OCI-LY7 (cell line): ENCODE measurements at regions not wholly inside any gene's neighbourhood (a gene's known extent, or its start where the extent isn't known, plus 50 kb on each side); places are given as distances from the start of the nearest gene placed in this dataset.

Source experiments
- BruUV-seq: library from RNA; stranded (reverse); fragments of 400-500 nt; replicated peaks from 2 replicates; lab custom pipeline; 2021; lab: Mats Ljungman, UMichigan
- CTCF ChIA-PET: fragments of 300-600 bp; sonication (Branson Sonifier 250); formaldehyde crosslinking; loops from one replicate; lab custom pipeline; 2022; ENCODE audit warnings: antibody characterized with exemption; ENCODE audit not compliant: unreplicated experiment; lab: Charles Lee
- POLR2A ChIA-PET: fragments of 300-600 bp; sonication (Branson Sonifier 250); formaldehyde crosslinking; loops from one replicate; lab custom pipeline; 2022; ENCODE audit warnings: antibody characterized with exemption; lab: Charles Lee
- DNase-seq: peaks from one replicate; pipeline ENCODE4 v3.0.0-alpha.2; 2015; ENCODE audit warnings: low spot score
- H2AFZ ChIP-seq: fragments of 200-600 bp; sonication (generic), shearing (Covaris generic); 2 replicates; pipeline ENCODE4 v1.6.1; 2014; ENCODE audit warnings: mild to moderate bottlenecking, antibody characterized with exemption, low read length, moderate library complexity
- H3K27ac ChIP-seq: fragments of 200-600 bp; sonication (generic); 2 replicates; pipeline ENCODE4 v1.5.1; 2014; ENCODE audit warnings: mixed run types, low read depth, mild to moderate bottlenecking, moderate library complexity, low read length, inconsistent platforms; ENCODE audit not compliant: poor library complexity, severe bottlenecking
- H3K36me3 ChIP-seq: fragments of 200-600 bp; sonication (generic); 2 replicates; pipeline ENCODE4 v1.6.1; 2014; ENCODE audit warnings: mild to moderate bottlenecking, antibody characterized with exemption, low read length, moderate library complexity, mixed read lengths; ENCODE audit not compliant: insufficient read depth
- H3K4me1 ChIP-seq: fragments of 200-600 bp; sonication (generic); 2 replicates; pipeline ENCODE4 v1.5.1; 2014; ENCODE audit warnings: mild to moderate bottlenecking, low read length; ENCODE audit not compliant: insufficient read depth, poor library complexity, severe bottlenecking
- H3K4me2 ChIP-seq: fragments of 200-600 bp; sonication (generic); 2 replicates; pipeline ENCODE4 v1.6.1; 2014; ENCODE audit warnings: mild to moderate bottlenecking, low read length
- H3K4me3 ChIP-seq: fragments of 200-600 bp; sonication (generic); 2 replicates; pipeline ENCODE4 v1.5.1; 2014; ENCODE audit warnings: mild to moderate bottlenecking, low read depth, low read length; ENCODE audit not compliant: poor library complexity, severe bottlenecking
- H3K79me2 ChIP-seq: fragments of 200-600 bp; sonication (generic); 2 replicates; pipeline ENCODE4 v1.6.1; 2016; ENCODE audit warnings: low read depth, mild to moderate bottlenecking, low read length, moderate library complexity, mixed read lengths; ENCODE audit not compliant: insufficient read depth
- H3K9me2 ChIP-seq: fragments of 200-600 bp; sonication (generic); 2 replicates; pipeline ENCODE4 v1.6.1; 2016; ENCODE audit warnings: mild to moderate bottlenecking, low read length, mixed read lengths; ENCODE audit not compliant: insufficient read depth
- H3K9me3 ChIP-seq: fragments of 200-600 bp; sonication (generic); 2 replicates; pipeline ENCODE4 v1.6.1; 2014; ENCODE audit warnings: mild to moderate bottlenecking, mixed run types, low read length, mixed read lengths
- H4K20me1 ChIP-seq: fragments of 200-600 bp; sonication (generic); 2 replicates; pipeline ENCODE4 v1.6.1; 2014; ENCODE audit warnings: mild to moderate bottlenecking, antibody characterized with exemption, low read length, moderate library complexity, mixed read lengths; ENCODE audit not compliant: insufficient read depth
- CTCF ChIP-seq: fragments of 200-600 bp; sonication (generic); conservative IDR thresholded peaks from 2 replicates; pipeline ENCODE4 v1.5.1; 2014; ENCODE audit warnings: mild to moderate bottlenecking, antibody characterized with exemption, low read length, moderate library complexity, mixed read lengths
- EZH2phosphoT487 ChIP-seq: fragments of 200-600 bp; sonication (generic); IDR thresholded peaks from 2 replicates; pipeline ENCODE4 v1.6.1; 2018; ENCODE audit warnings: low read depth, borderline replicate concordance, mild to moderate bottlenecking, mixed run types, antibody characterized with exemption, low read length, moderate library complexity, mixed read lengths
- intact Hi-C: fragments of 100-400 bp; cut with micrococcal nuclease; formaldehyde crosslinking; loops from one replicate; pipeline ENCODE4 v1.10.0; 2022; ENCODE audit not compliant: unreplicated experiment

GRCh38 chr10:62996925-62997324 lies 136.2 kb upstream of the NRBF2 start:
- Histone ChIP-seq H3K9me2 (no peaks in the 10 kb centered on the region), H3K4me1 (no peaks in the 10 kb centered on the region), H3K9me3 (no peaks in the 10 kb centered on the region), H3K27ac (no peak overlapping the region), H3K4me3 (no peak overlapping the region), H2AFZ (no peak overlapping the region), H3K4me2 (no peak overlapping the region), H4K20me1 (no peaks in the 10 kb centered on the region), H3K36me3 (no peaks in the 10 kb centered on the region), H3K79me2 (no peaks in the 10 kb centered on the region)
- intact Hi-C loops: no loop called here
- no peak for DNase-seq
- no TSS peak for BruUV-seq
- CTCF ChIA-PET: no interaction called here
- no peak for TF ChIP-seq EZH2phosphoT487
- no peak for TF ChIP-seq CTCF
- POLR2A ChIA-PET: interaction anchor here (1.0 kb wide), 1 partner anchor 317 kb away, joined by 3 read pairs; no protein-coding TSS in a partner anchor

- TF ChIP-seq CTCF (no peak), EZH2phosphoT487 (no peak)
- intact Hi-C loops: no loop called here
- no TSS peak for BruUV-seq
- Histone ChIP-seq H4K20me1 (no peaks in the 10 kb centered on the region), H3K9me2 (no peaks in the 10 kb centered on the region), H3K9me3 (no peaks in the 10 kb centered on the region), H3K4me1 (no peaks in the 10 kb centered on the region), H3K36me3 (no peaks in the 10 kb centered on the region), H3K4me3 (no peak overlapping the region), H3K4me2 (no peak overlapping the region), H2AFZ (no peak overlapping the region), H3K79me2 (no peaks in the 10 kb centered on the region), H3K27ac (no peak overlapping the region)
- ChIA-PET CTCF (no interaction called here), POLR2A (interaction anchor here (0.6 kb wide), 1 partner anchor 165 kb away, joined by 3 read pairs; no protein-coding TSS in a partner anchor)
- DNase-seq: no peak
Measured at GRCh38 chr10:62996516-62996915, 136.6 kb upstream of the NRBF2 start.

- intact Hi-C loops: no loop called here
- Histone ChIP-seq H4K20me1 (no peaks in the 10 kb centered on the region), H2AFZ (no peak overlapping the region), H3K9me3 (no peaks in the 10 kb centered on the region), H3K79me2 (no peaks in the 10 kb centered on the region), H3K4me3 (no peak overlapping the region), H3K36me3 (no peaks in the 10 kb centered on the region), H3K27ac (no peak overlapping the region), H3K9me2 (no peaks in the 10 kb centered on the region), H3K4me2 (no peak overlapping the region), H3K4me1 (no peaks in the 10 kb centered on the region)
- CTCF ChIA-PET: interaction anchor here (0.5 kb wide), 2 partner anchors 15 to 175 kb away, joined by 4 to 5 read pairs; no protein-coding TSS in a partner anchor
- no TSS peak for BruUV-seq
- TF ChIP-seq CTCF: no peak
- TF ChIP-seq EZH2phosphoT487: no peak
- POLR2A ChIA-PET: no interaction called here
- DNase-seq: no peak
Measured at GRCh38 chr10:62993121-62993520, 140.0 kb upstream of the NRBF2 start.
